H1 (cell line): ENCODE measurements at regions not wholly inside any gene's neighbourhood (a gene's known extent, or its start where the extent isn't known, plus 50 kb on each side); places are given as distances from the start of the nearest gene placed in this dataset.

Experiments used
- CTCF ChIA-PET: fragments of 300-600 bp; sonication (Branson Sonifier 250); formaldehyde crosslinking; loops from one replicate; lab custom pipeline; 2021; ENCODE audit not compliant: partially characterized antibody; lab: Charles Lee
- POLR2A ChIA-PET: fragments of 300-600 bp; sonication (Branson Sonifier 250); formaldehyde crosslinking; loops from one replicate; lab custom pipeline; 2021; ENCODE audit warnings: inconsistent platforms; ENCODE audit not compliant: partially characterized antibody; lab: Charles Lee
- DNase-seq, 2 experiments: peaks; one replicate each; pipeline versions ENCODE4 v3.0.0 to v3.0.0-alpha.2; 2010 to 2022; ENCODE audit warnings: low spot score in 2 of 2, low read depth in 1 of 2, mixed read lengths in 1 of 2
- FAIRE-seq: peaks from 2 replicates; lab custom pipeline; 2011; peaks lifted over from hg19 to GRCh38; lab: Jason Lieb, UNC
- H2AFZ ChIP-seq: 2 replicates; pipeline ENCODE4 v1.8.1; 2012; ENCODE audit warnings: low read length, inconsistent platforms
- H2AK5ac ChIP-seq: 2 replicates; pipeline ENCODE4 v1.6.1; 2013; ENCODE audit warnings: low read depth, low read length
- H2BK120ac ChIP-seq: replicated peaks from 2 replicates; pipeline ENCODE3; 2013; ENCODE audit warnings: low read depth, low read length, inconsistent platforms
- H2BK12ac ChIP-seq: 2 replicates; pipeline ENCODE4 v1.6.1; 2013; ENCODE audit warnings: low read depth, low read length
- H2BK15ac ChIP-seq: 2 replicates; pipeline ENCODE4 v1.6.1; 2013; ENCODE audit warnings: low read length
- H2BK20ac ChIP-seq: 2 replicates; pipeline ENCODE4 v1.6.1; 2013; ENCODE audit warnings: low read length
- H2BK5ac ChIP-seq: 2 replicates; pipeline ENCODE4 v1.6.1; 2013; ENCODE audit warnings: low read depth, low read length
- H3K14ac ChIP-seq: 2 replicates; pipeline ENCODE4 v1.6.1; 2013; ENCODE audit warnings: inconsistent platforms; ENCODE audit not compliant: insufficient read length
- H3K18ac ChIP-seq: 2 replicates; pipeline ENCODE4 v1.6.1; 2013; ENCODE audit warnings: low read length; ENCODE audit errors: extremely low read depth
- H3K23ac ChIP-seq: 2 replicates; pipeline ENCODE4 v1.6.1; 2013; ENCODE audit warnings: inconsistent platforms; ENCODE audit not compliant: insufficient read length
- H3K23me2 ChIP-seq: 2 replicates; pipeline ENCODE4 v1.6.1; 2013; ENCODE audit warnings: low read depth, low read length
- H3K27ac ChIP-seq: 2 replicates; pipeline ENCODE4 v1.6.1; 2011; ENCODE audit warnings: low read depth, low read length, inconsistent platforms
- H3K27me3 ChIP-seq, 4 experiments: replicated peaks in 1 of 4; 1 replicate in 1 of 4; 2 replicates in 3 of 4; pipeline versions ENCODE4 v1.6.1 to v1.8.1; 2011 to 2013; ENCODE audit warnings: low read length in 3 of 4, mild to moderate bottlenecking in 3 of 4, inconsistent platforms in 2 of 4, mixed read lengths in 2 of 4, moderate library complexity in 1 of 4; ENCODE audit not compliant: control insufficient read depth in 3 of 4, insufficient read depth in 3 of 4; ENCODE audit errors: extremely low read depth in 1 of 4
- H3K36me3 ChIP-seq, 4 experiments: 2 replicates each; pipeline versions ENCODE4 v1.6.1 to v1.8.1; 2011 to 2013; ENCODE audit warnings: mild to moderate bottlenecking in 4 of 4, low read length in 3 of 4, moderate library complexity in 2 of 4, control low read depth in 1 of 4, inconsistent platforms in 1 of 4; ENCODE audit not compliant: insufficient read depth in 4 of 4, control insufficient read depth in 2 of 4
- H3K4ac ChIP-seq: replicated peaks from 2 replicates; pipeline ENCODE3; 2013; ENCODE audit warnings: low read length, low read depth, mixed read lengths, inconsistent platforms; ENCODE audit not compliant: insufficient read length
- H3K4me1 ChIP-seq, 4 experiments: replicated peaks in 1 of 4; 1 replicate in 1 of 4; 2 replicates in 3 of 4; pipeline versions ENCODE4 v1.6.1 to v1.8.1; 2011 to 2013; ENCODE audit warnings: low read length in 3 of 4, inconsistent platforms in 2 of 4, mixed read lengths in 1 of 4; ENCODE audit not compliant: insufficient read depth in 4 of 4, control insufficient read depth in 3 of 4
- H3K4me2 ChIP-seq, 2 experiments: 2 replicates each; pipeline versions ENCODE4 v1.6.1 to v1.8.1; 2011 to 2013; ENCODE audit warnings: low read depth in 2 of 2, low read length in 2 of 2, control low read depth in 1 of 2, inconsistent platforms in 1 of 2, mild to moderate bottlenecking in 1 of 2; ENCODE audit not compliant: insufficient read depth in 1 of 2
- H3K4me3 ChIP-seq, 4 experiments: fragments of 200-600, 300-600 bp in 1 of 4; sonication (generic), shearing (Covaris generic), sonication (Bioruptor Twin) in 1 of 4; 2 replicates each; pipeline versions ENCODE4 v1.5.1 to v1.8.1; 2011 to 2016; ENCODE audit warnings: low read length in 4 of 4, low read depth in 3 of 4, control low read depth in 2 of 4, inconsistent platforms in 2 of 4, mild to moderate bottlenecking in 2 of 4, mixed read lengths in 1 of 4, moderate library complexity in 1 of 4; ENCODE audit not compliant: insufficient read depth in 2 of 4; ENCODE audit errors: extremely low read depth in 1 of 4
- H3K56ac ChIP-seq: replicated peaks from 2 replicates; pipeline ENCODE3; 2013; ENCODE audit warnings: low read depth, mild to moderate bottlenecking, mixed read lengths, low read length, inconsistent platforms; ENCODE audit not compliant: insufficient read length
- H3K79me1 ChIP-seq: 2 replicates; pipeline ENCODE4 v1.6.1; 2013; ENCODE audit warnings: low read depth, low read length, control low read depth
- H3K79me2 ChIP-seq, 2 experiments: 2 replicates each; pipeline versions ENCODE4 v1.6.1 to v1.8.1; 2012 to 2013; ENCODE audit warnings: low read length in 2 of 2, mild to moderate bottlenecking in 2 of 2, inconsistent platforms in 1 of 2; ENCODE audit not compliant: insufficient read depth in 2 of 2, control insufficient read depth in 1 of 2
- H3K9ac ChIP-seq, 4 experiments: replicated peaks in 1 of 4; 1 replicate in 1 of 4; 2 replicates in 3 of 4; pipeline versions ENCODE4 v1.6.1 to v1.8.1; 2011 to 2013; ENCODE audit warnings: low read depth in 3 of 4, low read length in 3 of 4, control low read depth in 2 of 4, mild to moderate bottlenecking in 2 of 4, moderate library complexity in 2 of 4, inconsistent platforms in 1 of 4; ENCODE audit errors: extremely low read depth in 1 of 4
- H3K9me3 ChIP-seq, 2 experiments: 2 replicates each; pipeline versions ENCODE4 v1.6.1 to v1.8.1; 2012 to 2013; ENCODE audit warnings: mild to moderate bottlenecking in 2 of 2, moderate library complexity in 2 of 2, control low read depth in 1 of 2, inconsistent platforms in 1 of 2, low read depth in 1 of 2, low read length in 1 of 2, mixed read lengths in 1 of 2; ENCODE audit not compliant: insufficient read depth in 2 of 2
- H4K20me1 ChIP-seq, 2 experiments: replicated peaks in 1 of 2; 2 replicates each; pipeline versions ENCODE3 to v1.8.1; 2011 to 2013; ENCODE audit warnings: inconsistent platforms in 2 of 2, low read length in 2 of 2, mild to moderate bottlenecking in 1 of 2; ENCODE audit not compliant: insufficient read depth in 2 of 2, control insufficient read depth in 1 of 2
- H4K5ac ChIP-seq: 2 replicates; pipeline ENCODE4 v1.6.1; 2013; ENCODE audit warnings: low read length, low read depth, mixed read lengths, inconsistent platforms; ENCODE audit not compliant: insufficient read length
- H4K8ac ChIP-seq: 2 replicates; pipeline ENCODE4 v1.8.0; 2013; ENCODE audit warnings: mild to moderate bottlenecking, moderate library complexity, low read length, inconsistent platforms; ENCODE audit not compliant: insufficient read depth; ENCODE audit errors: extremely low read depth
- H4K91ac ChIP-seq: replicated peaks from 2 replicates; pipeline ENCODE3; 2013; ENCODE audit warnings: low read length, mixed read lengths, inconsistent platforms; ENCODE audit not compliant: insufficient read length
- ATF3 ChIP-seq: IDR thresholded peaks from 2 replicates; pipeline ENCODE4 v1.6.1; 2011; ENCODE audit warnings: low read depth, mild to moderate bottlenecking, low read length; ENCODE audit not compliant: insufficient read depth
- BCL11A ChIP-seq, 2 experiments: IDR thresholded peaks; one replicate each; pipeline ENCODE4 v1.6.1; 2011; ENCODE audit warnings: low read depth in 2 of 2, low read length in 2 of 2, mild to moderate bottlenecking in 2 of 2
- BRCA1 ChIP-seq: IDR thresholded peaks from 2 replicates; pipeline ENCODE4 v1.6.1; 2012; ENCODE audit warnings: low read depth, low read length, improper control_type of control experiment
- CHD2 ChIP-seq: IDR thresholded peaks from 2 replicates; pipeline ENCODE4 v1.6.1; 2012; ENCODE audit warnings: low read length, improper control_type of control experiment
- RXRA ChIP-seq: IDR thresholded peaks from 2 replicates; pipeline ENCODE4 v1.6.1; 2011; ENCODE audit warnings: low read depth, mild to moderate bottlenecking, low read length, moderate library complexity; ENCODE audit not compliant: insufficient read depth
- TAF1 ChIP-seq: IDR thresholded peaks from 2 replicates; pipeline ENCODE4 v1.6.1; 2011; ENCODE audit warnings: mild to moderate bottlenecking, low read depth, low read length
- TBP ChIP-seq: IDR thresholded peaks from 2 replicates; pipeline ENCODE4 v1.6.1; 2011; ENCODE audit warnings: low read depth, low read length, improper control_type of control experiment
- TEAD4 ChIP-seq: IDR thresholded peaks from 2 replicates; pipeline ENCODE4 v1.6.1; 2012; ENCODE audit warnings: low read depth, low read length, inconsistent platforms, mixed read lengths
- WGBS, 2 experiments: shearing (Covaris generic) in 1 of 2; methylation state at CpG; one replicate each; pipeline versions ENCODE4 v1.1.6 to v1.1.7; 2013 to 2015; ENCODE audit warnings: low lambda C conversion rate in 2 of 2, mixed read lengths in 2 of 2, inconsistent platforms in 1 of 2, low coverage in 1 of 2, missing lambda C conversion rate in 1 of 2; ENCODE audit not compliant: insufficient replicate concordance in 2 of 2, insufficient coverage in 1 of 2, insufficient read length in 1 of 2; ENCODE audit errors: extremely low coverage in 1 of 2, missing lambda C conversion rate in 1 of 2; 5-methylcytosine and 5-hydroxymethylcytosine counted together

- H2BK20ac ChIP-seq, result no peak overlapping the region
- H3K4ac ChIP-seq, result no peak overlapping the region
- no peak overlapping the region for H3K4me2 ChIP-seq
- no peaks in the 10 kb centered on the region for H3K79me2 ChIP-seq
- no peaks in the 10 kb centered on the region for H4K20me1 ChIP-seq
- H4K5ac ChIP-seq, result no peak overlapping the region
- no peak overlapping the region for H2BK15ac ChIP-seq
- TF ChIP-seq BRCA1 (no peak), TBP (no peak), ATF3 (no peak), RXRA (no peak), BCL11A (IDR thresholded peaks at IDR 0.05; ENCODE audit: low read depth in 2 of 2, low read length in 2 of 2) (no peak), TEAD4 (no peak), CHD2 (no peak), TAF1 (no peak)
- no peak overlapping the region for H3K4me3 ChIP-seq
- H3K18ac ChIP-seq, result no peak overlapping the region
- H3K23me2 ChIP-seq, result 0 out of 2 replicates have a peak, but pooled peaks cover 2% of the 10 kb centered on the region
- H3K14ac ChIP-seq, result no peak overlapping the region
- FAIRE-seq (no peak), DNase-seq (no peak)
- no peak overlapping the region for H2BK5ac ChIP-seq
- no peak overlapping the region for H3K27ac ChIP-seq
- no peaks in the 10 kb centered on the region for H3K4me1 ChIP-seq
- ChIA-PET POLR2A (no interaction called here), CTCF (no interaction called here)
- no peak overlapping the region for H4K91ac ChIP-seq
- no peak overlapping the region for H3K23ac ChIP-seq
- no peaks in the 10 kb centered on the region for H3K36me3 ChIP-seq
- no peaks in the 10 kb centered on the region for H3K27me3 ChIP-seq
- no peak overlapping the region for H2AK5ac ChIP-seq
- H3K9ac ChIP-seq, result no peak overlapping the region
- no peak overlapping the region for H2AFZ ChIP-seq
- H4K8ac ChIP-seq, result no peak overlapping the region
- no peak overlapping the region for H2BK120ac ChIP-seq
- H3K56ac ChIP-seq, result no peak overlapping the region
- H3K9me3 ChIP-seq, result 0 out of 4 replicates have a peak, but pooled peaks cover 0 to 2% of the 10 kb centered on the region in 2 experiments
- H3K79me1 ChIP-seq, result no peaks in the 10 kb centered on the region
- no peak overlapping the region for H2BK12ac ChIP-seq
- 57% methylated on average over 2 of the region's 2 CpGs; no CpG with 5 or more reads in 1 of the 2 experiments for WGBS, 2 experiments
Observed at GRCh38 chr5:32887390-32887789, 176.3 kb downstream of the NPR3 start.
